OCI-LY3 (cell line): ENCODE measurements at regions not wholly inside any gene's neighbourhood (a gene's known extent, or its start where the extent isn't known, plus 50 kb on each side); places are given as distances from the start of the nearest gene placed in this dataset.

Experiments
- EZH2phosphoT487 ChIP-seq: fragments of 200-600 bp; shearing (Covaris generic); IDR thresholded peaks from 2 replicates; pipeline ENCODE4 v1.6.1; 2018; ENCODE audit warnings: antibody characterized with exemption, mixed run types, low read depth
- TF ChIP-seq, protein P1 (sequence below): fragments of 200-600, 300-600 bp; sonication (generic); IDR thresholded peaks from 2 replicates; pipeline ENCODE4 v1.5.1; 2014; ENCODE audit warnings: antibody characterized with exemption, low read length, low read depth

DNA sequence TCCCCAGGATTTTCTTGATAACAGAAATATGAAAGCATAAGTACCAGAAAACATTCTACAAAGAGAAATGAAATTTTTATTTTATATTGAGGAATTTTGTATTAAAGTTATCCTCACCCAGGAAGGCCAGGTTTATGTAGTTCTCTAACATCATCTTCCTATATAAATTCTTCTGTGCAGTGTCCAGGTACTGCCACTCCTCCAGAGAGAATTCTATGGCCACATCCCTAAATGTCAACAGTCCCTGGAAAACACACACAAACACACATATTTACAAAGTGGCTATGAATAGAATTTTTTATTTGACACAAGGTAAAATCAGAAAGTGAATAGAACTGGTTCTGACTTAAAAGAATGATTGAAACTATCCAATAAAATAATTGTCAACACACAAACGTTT lies 110.5 kb upstream of the ZNF91 start:
- TF ChIP-seq, protein P1, sequence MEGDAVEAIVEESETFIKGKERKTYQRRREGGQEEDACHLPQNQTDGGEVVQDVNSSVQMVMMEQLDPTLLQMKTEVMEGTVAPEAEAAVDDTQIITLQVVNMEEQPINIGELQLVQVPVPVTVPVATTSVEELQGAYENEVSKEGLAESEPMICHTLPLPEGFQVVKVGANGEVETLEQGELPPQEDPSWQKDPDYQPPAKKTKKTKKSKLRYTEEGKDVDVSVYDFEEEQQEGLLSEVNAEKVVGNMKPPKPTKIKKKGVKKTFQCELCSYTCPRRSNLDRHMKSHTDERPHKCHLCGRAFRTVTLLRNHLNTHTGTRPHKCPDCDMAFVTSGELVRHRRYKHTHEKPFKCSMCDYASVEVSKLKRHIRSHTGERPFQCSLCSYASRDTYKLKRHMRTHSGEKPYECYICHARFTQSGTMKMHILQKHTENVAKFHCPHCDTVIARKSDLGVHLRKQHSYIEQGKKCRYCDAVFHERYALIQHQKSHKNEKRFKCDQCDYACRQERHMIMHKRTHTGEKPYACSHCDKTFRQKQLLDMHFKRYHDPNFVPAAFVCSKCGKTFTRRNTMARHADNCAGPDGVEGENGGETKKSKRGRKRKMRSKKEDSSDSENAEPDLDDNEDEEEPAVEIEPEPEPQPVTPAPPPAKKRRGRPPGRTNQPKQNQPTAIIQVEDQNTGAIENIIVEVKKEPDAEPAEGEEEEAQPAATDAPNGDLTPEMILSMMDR, result no peak
- TF ChIP-seq EZH2phosphoT487, result no peak
